HPDE6-E6E7 (cell line): ENCODE measurements at regions not wholly inside any gene's neighbourhood (a gene's known extent, or its start where the extent isn't known, plus 50 kb on each side); places are given as distances from the start of the nearest gene placed in this dataset.
"Not testable (repeated sequence)": the region's sequence is repeated elsewhere in the genome, so short reads cannot be mapped to it uniquely, and the experiment has no call there.

ENCODE experiments used
- DNase-seq: peaks from one replicate; pipeline ENCODE4 v3.0.0; 2011; ENCODE audit warnings: missing footprints; ENCODE audit errors: extremely low spot score

- DNase-seq: peak; percentile 40
Observed at GRCh38 chr7:120171406-120171805, 101.6 kb upstream of the KCND2 start.

GRCh38 chr7:120180221-120180620 is 92.8 kb upstream of the KCND2 start:
- no peak for DNase-seq

GRCh38 chr7:120181499-120181898 is 91.5 kb upstream of the KCND2 start:
- DNase-seq: no peak

DNA sequence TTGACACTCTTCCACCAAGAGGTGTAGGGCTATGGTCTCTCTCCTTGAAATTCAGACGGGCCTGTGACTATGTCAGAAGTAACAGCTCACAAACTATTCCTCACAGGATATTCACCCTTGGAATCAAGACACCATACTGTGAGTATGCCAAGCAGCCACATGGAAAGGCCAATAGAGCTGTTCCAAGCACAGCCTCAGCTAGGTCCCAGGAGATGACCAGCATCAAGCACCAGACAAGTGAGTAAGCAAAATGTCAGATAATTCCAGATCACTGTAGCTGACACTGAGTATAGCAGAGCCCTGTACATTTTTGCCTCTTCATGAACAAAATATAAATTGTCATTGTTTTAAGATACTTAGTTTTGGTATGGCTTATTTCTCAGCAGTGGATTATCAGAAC is 88.1 kb upstream of the KCND2 start:
- no peak for DNase-seq

DNA sequence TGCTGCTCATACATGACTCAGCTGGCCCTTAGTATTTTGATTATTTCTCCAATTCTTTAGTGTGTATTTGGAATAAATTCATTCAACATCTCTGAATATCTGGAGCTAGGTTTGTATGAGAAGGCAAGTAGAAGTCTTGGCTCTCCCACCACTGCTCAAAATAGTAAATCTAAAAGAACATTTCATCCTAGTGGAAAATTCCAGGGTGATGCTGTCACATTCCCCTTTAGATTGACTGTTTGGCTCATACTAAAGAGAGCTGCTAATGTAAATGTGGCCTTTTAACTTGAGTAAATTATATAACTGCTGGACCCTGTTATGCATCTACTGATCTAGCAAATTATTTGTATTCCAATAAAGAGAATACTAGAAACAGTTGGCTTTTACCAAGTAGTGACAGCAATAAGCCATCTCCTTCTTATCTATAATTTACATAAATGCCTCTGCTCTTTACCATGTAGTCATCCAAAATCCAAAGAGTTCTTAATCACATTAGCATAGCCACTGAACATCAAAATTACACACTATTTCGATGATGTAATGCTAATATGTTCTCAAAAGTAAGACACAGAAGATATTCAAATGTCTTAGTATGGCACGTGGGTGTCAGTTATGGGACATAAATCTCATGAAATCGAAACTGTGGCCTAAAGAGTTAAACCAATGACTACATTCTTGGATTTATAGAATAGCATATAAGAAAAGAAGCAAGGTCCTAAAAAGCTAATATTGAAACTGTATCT is 86.9 kb upstream of the KCND2 start:
- no peak for DNase-seq

DNA sequence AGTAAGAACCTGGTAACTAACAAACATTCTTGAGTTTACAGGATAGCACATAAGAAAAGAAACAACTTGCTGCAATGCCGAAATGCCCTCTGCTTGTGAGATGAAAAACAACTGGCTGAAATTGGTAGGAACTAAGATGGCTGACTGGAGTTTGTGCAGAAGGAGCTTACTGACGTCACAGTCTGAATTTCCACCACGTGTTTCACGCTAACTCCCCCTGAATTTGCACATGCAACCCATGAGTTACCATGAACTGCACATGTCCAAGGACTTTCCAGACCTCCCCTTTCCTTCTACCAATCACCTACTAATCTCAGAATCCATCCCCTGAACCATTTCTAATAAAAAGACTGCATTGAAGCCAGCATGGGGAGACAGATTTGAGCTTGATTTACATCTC is 86.3 kb upstream of the KCND2 start:
- DNase-seq: no peak

- DNase-seq: no peak
Observed at GRCh38 chr7:120189623-120190022, 83.4 kb upstream of the KCND2 start.

GRCh38 chr7:120190109-120190508 is 82.9 kb upstream of the KCND2 start:
- DNase-seq: no peak

- no peak for DNase-seq
Observed at GRCh38 chr7:120190566-120190965, 82.4 kb upstream of the KCND2 start.

DNA sequence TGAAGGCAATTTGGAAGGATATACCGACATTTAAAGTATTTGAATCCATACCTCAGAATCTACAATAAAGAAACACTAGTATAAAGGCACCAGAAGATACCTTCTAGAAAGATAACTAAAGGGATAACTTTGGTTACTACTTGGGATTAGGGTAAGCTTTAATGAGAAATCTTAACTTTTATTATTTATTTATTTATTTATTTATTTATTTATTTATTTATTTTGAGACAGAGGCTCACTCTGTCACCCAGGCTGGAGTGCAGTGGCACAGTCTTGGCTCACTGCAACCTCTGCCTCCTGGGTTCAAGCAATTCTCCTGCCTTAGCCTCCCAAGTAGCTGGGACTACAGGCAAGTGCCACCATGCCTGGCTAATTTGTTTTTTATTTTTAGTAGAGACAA is 81.6 kb upstream of the KCND2 start:
- DNase-seq: not testable (repeated sequence)

DNA sequence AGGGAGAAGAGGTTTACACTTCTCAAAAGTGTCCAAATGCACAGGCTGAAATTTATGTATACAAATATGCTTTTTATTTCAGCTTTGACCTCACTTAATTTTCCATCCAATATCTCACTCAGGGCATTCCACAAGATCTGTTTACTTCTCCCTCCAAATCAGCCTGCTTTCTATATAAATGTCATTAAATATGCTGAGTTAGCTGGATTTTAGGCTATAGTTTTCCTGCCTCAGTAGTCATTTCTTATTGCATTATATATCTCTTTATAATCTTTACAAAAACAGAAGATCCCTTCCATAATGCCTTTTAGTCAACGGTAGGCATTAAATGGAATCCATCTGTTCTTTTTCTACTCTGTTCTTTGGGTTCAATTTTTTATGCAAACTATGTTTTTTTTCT is 71.7 kb upstream of the KCND2 start:
- DNase-seq: no peak

DNA sequence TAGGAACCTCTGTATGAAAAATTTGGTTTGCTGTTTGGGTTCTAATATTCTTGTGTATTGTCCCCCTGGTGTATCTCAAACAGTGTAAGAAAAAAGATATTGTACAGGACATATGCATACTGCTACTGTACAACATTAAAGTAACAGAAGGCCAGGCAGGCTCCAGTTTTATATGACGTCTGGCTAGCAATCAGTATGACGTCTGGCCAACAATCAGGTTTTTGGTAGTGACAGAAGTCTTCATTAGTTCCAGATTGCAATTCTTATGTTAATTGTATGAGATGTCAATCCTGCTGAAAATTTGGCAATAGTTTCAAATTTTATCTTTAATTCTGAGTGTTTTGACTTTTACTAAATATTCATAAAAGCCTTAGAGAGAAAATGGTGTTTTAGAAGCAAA is 67.9 kb upstream of the KCND2 start:
- DNase-seq: no peak

- DNase-seq: no peak
Observed at GRCh38 chr7:120207037-120207436, 65.9 kb upstream of the KCND2 start.

DNA sequence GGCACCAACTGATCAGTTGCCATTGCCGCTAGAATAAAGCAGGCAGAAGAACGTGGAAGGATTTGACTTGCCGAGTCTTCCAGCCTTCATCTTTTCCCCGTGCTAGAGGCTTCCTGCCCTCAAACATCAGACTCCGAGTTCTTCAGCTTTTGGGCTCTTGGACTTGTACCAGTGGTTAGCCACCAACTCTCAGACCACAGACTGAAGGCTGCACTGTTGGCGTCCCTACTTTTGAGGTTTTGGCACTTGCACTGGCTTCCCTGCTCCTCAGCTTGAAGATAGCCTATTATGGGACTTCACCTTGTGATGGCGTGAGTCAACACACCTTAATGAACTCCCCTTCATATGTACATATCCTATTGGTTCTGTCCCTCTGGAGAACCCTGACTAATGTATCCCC is 57.3 kb upstream of the KCND2 start:
- no peak for DNase-seq

- DNase-seq: peak; percentile 7
Observed at GRCh38 chr7:120216947-120217346, 56.0 kb upstream of the KCND2 start.

DNA sequence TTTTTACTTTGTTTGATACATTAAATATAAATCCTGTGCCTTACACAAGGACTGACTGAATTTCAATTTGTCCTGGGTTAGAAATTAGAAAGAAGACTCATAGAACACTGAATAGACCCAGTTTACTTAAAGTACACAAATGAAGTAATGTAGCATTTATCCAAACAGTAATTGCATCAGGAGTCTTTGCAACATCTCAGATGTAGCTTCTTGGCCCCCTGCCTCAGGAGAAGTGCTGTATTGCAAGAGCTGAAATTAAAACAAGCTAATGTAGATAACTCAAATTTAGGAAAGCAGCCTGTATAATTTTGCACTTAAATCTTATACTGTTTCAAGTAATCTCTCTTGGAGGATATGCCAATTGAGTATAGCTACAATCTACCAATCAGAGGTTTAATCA is 54.3 kb upstream of the KCND2 start:
- DNase-seq: no peak

DNA sequence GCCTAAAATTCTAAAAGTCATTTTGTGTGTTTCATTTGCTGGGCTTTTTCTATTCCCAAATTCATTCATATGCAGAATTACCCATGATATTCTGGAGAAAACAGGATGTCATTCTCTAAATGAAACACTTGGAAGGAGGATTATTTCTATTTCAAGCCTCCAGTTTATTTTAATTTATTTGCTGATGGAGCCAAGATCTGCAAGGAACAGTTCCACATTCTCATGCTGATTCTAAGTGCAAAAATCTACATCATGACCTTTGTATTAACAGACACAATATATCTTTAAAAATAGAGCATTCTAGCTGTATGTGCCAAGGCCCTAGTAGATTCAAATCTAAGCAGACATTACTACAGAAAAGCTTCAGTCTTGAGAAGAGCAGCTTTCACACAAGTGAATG is 51.3 kb upstream of the KCND2 start:
- DNase-seq: no peak
